C4-2B (cell line): ENCODE measurements at regions not wholly inside any gene's neighbourhood (a gene's known extent, or its start where the extent isn't known, plus 50 kb on each side); places are given as distances from the start of the nearest gene placed in this dataset.

Experiments
- H3K27ac ChIP-seq: fragments of 450-650 bp; 2 replicates; pipeline ENCODE4 v1.5.1; 2017
- ZFX ChIP-seq: fragments of 450-650 bp; IDR thresholded peaks from 2 replicates; pipeline ENCODE4 v1.6.1; 2017
- TF ChIP-seq, protein P1 (sequence below): fragments of 450-650 bp; conservative IDR thresholded peaks from 2 replicates; pipeline ENCODE4 v1.5.1; 2017; ENCODE audit warnings: mild to moderate bottlenecking

DNA sequence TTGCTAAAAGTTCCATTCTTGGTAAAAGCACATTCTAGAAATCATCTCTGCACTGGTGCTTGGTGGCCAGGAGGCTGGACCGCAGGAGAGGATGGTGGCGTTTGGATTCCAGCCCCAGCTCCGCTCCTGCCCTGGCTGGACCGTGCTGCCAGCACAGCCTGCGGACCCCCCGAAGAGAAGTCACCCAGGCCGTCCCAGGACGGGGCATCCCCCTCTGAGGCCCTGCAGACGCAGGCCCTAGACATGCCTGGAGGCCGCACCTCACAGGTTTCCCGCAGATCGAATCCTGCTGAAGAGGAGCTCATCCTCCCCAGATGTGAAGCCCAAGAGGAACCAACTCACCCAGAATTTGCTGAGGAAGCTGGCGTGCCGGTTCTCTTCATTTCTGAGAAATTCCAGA is 159.0 kb downstream of the TEX29 start:
- TF ChIP-seq, protein P1, sequence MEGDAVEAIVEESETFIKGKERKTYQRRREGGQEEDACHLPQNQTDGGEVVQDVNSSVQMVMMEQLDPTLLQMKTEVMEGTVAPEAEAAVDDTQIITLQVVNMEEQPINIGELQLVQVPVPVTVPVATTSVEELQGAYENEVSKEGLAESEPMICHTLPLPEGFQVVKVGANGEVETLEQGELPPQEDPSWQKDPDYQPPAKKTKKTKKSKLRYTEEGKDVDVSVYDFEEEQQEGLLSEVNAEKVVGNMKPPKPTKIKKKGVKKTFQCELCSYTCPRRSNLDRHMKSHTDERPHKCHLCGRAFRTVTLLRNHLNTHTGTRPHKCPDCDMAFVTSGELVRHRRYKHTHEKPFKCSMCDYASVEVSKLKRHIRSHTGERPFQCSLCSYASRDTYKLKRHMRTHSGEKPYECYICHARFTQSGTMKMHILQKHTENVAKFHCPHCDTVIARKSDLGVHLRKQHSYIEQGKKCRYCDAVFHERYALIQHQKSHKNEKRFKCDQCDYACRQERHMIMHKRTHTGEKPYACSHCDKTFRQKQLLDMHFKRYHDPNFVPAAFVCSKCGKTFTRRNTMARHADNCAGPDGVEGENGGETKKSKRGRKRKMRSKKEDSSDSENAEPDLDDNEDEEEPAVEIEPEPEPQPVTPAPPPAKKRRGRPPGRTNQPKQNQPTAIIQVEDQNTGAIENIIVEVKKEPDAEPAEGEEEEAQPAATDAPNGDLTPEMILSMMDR = no peak
- no peak for TF ChIP-seq ZFX
- no peak overlapping the region for H3K27ac ChIP-seq

DNA sequence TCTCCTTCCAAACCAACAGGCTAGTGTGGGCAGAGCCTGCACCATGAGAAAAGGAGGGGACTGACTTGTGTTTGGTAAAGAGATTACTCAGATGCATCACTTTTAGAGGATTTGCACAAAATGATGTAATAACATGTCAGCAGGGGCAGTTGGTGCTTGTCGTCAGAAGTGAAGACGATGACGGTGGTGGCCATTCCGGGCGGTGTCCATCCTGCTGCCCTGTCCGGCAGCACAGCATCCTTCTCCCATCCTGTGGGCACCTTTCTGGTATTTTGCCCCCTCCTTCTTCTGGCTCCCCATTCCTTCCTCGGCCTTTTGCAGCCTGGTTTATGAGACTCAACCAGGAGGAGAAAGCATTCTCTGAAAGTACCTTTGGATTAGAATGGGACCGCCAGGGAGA is 160.1 kb downstream of the TEX29 start:
- TF ChIP-seq ZFX = no peak
- TF ChIP-seq, protein P1 = no peak
- H3K27ac ChIP-seq = no peak overlapping the region

DNA sequence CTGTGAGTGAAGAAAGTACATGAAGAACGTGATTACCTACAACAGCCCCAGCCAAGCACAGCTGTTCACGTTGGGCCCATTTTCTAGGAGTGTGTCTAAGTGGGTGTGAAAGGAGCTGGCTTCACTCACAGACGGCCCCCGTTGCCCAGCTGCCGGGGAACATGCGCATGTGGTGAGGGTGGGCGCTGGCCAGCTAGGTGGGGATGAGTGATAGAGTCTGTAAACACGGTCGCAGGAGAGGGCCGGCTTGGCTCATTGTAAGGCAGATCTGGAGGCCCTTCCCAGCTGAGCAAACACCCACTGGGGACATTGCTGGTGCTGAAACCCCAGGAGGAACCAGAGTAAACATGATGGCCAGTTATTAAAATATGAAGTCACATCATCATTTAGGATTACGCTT is 160.5 kb downstream of the TEX29 start:
- no peak overlapping the region for H3K27ac ChIP-seq
- TF ChIP-seq ZFX = no peak
- TF ChIP-seq, protein P1 = no peak

DNA sequence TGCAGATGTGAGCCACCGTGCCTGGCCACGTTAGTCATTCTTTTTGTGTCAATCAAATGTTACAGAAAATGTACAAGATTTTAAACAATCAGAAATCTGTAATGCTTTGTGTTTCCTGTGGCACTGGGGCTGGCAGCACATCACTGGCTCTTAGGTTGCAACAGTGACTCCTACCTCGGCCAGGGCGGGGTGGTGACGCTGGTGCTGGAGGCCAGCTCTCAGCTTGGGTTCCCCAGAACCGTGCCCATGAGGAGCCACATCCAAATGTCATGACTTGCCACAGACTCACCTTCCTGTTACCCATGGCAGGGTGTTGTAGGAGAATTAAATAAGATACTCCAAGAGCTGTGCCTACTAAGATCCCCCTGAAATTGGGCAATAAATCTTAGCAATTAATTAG is 161.7 kb downstream of the TEX29 start:
- TF ChIP-seq ZFX = no peak
- TF ChIP-seq, protein P1 = no peak
- no peak overlapping the region for H3K27ac ChIP-seq

DNA sequence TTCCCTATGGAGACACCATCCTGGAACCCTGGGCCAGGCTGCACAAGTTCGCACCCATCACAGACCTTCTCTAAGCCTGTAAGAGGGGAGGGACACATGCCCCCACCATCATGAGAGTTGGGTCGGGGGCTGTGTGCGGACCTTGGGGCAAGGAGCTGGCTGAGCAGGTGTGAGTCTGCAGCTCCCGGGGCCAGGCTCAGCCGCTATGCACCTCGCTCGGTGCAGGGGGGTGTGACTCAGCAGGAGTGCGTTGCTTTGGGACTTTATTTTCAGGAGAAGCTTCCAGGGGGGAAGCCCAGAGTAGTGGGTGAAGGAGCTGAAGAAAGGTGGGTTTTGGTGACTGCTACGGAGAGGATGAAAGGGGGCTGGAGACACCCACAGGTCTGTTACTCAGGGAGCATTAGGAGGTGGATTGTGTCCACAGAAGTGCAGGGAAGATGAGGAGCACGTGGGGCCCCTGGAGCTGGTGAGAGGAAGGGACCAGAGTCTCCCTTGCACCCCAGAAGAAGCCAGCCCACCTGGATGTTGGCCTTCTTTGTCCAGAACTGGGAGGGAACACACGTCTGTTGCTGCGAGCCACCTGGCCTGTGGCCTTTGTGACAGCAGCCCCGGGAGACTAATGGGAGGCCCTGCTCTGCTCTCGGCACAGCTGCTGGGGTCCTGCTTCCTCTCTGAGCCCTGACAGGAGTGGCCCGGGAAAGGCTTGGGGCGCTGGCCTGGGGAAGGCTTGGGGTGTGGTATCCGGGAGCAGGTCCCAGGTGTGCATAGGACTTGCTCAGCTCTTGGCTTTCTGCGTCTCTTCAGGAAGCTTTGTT is 162.6 kb downstream of the TEX29 start:
- H3K27ac ChIP-seq = no peak overlapping the region
- TF ChIP-seq, protein P1 = no peak
- TF ChIP-seq ZFX = no peak

DNA sequence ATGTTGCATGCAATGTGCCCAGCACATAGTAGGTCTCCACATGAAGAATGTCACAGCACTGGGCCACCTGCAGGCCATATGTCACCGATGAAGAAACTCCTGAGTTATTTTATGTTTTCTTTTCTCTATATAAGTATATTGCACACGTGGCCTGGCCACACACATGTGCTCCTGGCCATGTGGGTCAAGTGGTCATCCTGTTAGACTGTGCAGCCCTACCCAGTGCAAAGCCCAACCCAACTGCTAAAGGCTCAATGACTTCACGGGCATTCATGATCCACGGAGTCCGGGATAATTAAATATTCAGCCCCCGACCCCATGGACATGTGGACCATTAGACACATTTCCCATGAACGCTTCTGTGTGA is 163.2 kb downstream of the TEX29 start:
- no peak overlapping the region for H3K27ac ChIP-seq
- no peak for TF ChIP-seq ZFX
- TF ChIP-seq, protein P1 = no peak

DNA sequence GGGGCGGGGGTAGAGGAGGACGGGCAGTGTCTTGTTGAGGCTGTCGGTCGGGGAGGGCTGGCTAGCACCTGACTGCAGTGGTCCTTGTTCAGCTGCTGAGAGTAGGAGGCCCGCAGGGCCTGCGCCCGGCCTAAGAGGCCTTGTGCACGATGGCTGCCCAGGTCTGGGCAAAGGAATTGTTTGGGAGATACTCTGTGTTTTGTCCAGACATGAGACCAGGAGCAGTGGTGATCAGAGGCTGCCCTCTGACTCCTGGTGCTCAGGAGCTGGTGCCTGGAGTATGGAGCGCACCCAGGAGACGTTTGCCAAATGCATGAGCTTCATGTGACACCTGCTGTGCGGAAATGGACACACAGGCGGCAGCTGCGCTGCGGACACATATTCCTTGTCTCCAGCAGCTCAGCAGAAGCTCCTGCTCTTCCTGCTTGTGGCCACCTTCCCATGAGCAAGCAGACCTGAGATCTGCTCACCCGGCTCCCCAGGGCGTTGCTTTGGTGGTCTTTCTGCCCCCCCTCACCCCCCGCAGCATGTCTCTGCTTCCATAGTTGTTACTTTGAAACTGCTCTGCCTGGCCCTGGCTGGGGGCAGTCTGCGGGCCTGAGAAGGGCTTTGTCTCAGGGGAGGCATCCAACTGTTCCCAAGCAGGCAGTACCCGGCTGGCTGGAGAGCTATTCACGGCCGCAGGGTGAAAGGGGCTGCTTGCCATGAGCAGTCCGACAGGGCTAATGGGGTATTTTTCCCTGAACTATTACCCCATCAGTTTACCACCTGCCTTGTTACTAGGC is 163.9 kb downstream of the TEX29 start:
- H3K27ac ChIP-seq = no peak overlapping the region
- no peak for TF ChIP-seq ZFX
- TF ChIP-seq, protein P1 = no peak
